ENCODE measurements at regions not wholly inside any gene's neighbourhood (a gene's known extent, or its start where the extent isn't known, plus 50 kb on each side); places are given as distances from the start of the nearest gene placed in this dataset.

- 88% methylated on average over 1 of the region's 1 CpG for WGBS
These were observed 91.3 kb upstream of the TMEM229A start for GRCh38 chr7:124124201-124124600.

DNA sequence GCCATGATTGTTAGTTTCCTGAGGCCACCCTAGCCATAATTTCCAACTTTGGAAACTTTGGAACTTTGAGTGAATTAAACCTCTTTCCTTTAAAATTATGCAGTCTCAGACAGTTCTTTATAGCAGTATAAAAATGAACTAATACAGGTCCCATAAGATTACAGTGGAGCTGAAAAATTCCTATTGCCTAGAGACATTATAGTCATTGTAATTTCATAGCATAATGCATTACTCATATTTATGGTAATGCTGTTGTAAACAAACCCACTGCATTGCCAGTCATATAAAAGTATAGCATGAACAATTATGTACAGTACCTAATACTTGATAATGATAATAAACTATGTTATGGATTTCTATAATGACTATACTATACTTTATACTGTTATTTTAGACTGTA, 88.0 kb upstream of the TMEM229A start:
- no peaks in the 10 kb centered on the region for H3K4me1 ChIP-seq
- H3K9me3 ChIP-seq = no peaks in the 10 kb centered on the region
- H3K27me3 ChIP-seq = no peaks in the 10 kb centered on the region
- H3K36me3 ChIP-seq = no peaks in the 10 kb centered on the region
- no peak for DNase-seq (ENCODE audit: low spot score in 2 of 2)
- no peak for TF ChIP-seq CTCF (IDR thresholded peaks at IDR 0.05)
- no peak for TF ChIP-seq POLR2A (IDR thresholded peaks at IDR 0.05)
- TF ChIP-seq EP300 (IDR thresholded peaks at IDR 0.05) = no peak
- TF ChIP-seq POLR2AphosphoS5 (IDR thresholded peaks at IDR 0.05) = no peak
- no peak overlapping the region for H3K27ac ChIP-seq
- no peak overlapping the region for H3K4me3 ChIP-seq

More at GRCh38 chr7:124124201-124124600, 91.3 kb upstream of the TMEM229A start:
- Histone ChIP-seq H3K4me3 (no peak overlapping the region), H3K27me3 (no peaks in the 10 kb centered on the region), H3K36me3 (no peaks in the 10 kb centered on the region), H3K4me1 (no peaks in the 10 kb centered on the region), H3K9me3 (no peaks in the 10 kb centered on the region), H3K27ac (no peak overlapping the region)
- TF ChIP-seq EP300 (IDR thresholded peaks at IDR 0.05) = no peak
- TF ChIP-seq POLR2A (IDR thresholded peaks at IDR 0.05) = no peak
- TF ChIP-seq POLR2AphosphoS5 (IDR thresholded peaks at IDR 0.05) = no peak
- TF ChIP-seq CTCF (IDR thresholded peaks at IDR 0.05) = no peak
- no peak for DNase-seq (ENCODE audit: low spot score in 2 of 2)

DNA sequence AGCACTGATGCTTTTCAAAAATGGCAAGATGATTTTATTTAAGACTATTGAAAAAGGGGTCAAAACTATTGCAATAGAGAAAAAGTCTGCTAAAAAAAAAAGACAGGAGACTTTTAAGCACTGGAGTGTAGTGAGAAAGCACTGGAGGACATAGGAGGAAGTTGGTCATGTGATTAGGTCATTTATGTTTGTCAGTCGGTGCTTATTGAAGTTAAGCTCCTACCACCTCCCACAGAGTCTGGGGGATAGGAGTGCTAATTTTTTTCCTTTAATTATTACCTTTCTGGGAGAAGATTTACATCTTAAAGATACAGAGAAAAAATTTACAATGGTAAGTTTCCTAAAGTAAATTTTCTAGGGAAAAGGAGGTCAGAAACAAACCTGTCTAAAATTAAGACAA, 80.2 kb upstream of the TMEM229A start:
- 10% methylated on average over 1 of the region's 1 CpG for WGBS
- H3K4me1 ChIP-seq = no peaks in the 10 kb centered on the region
- DNase-seq (ENCODE audit: low spot score in 2 of 2) = no peak
- no peak overlapping the region for H3K4me3 ChIP-seq
- no peaks in the 10 kb centered on the region for H3K27me3 ChIP-seq
- TF ChIP-seq CTCF (IDR thresholded peaks at IDR 0.05) (no peak), POLR2A (IDR thresholded peaks at IDR 0.05) (no peak), EP300 (IDR thresholded peaks at IDR 0.05) (no peak), POLR2AphosphoS5 (IDR thresholded peaks at IDR 0.05) (no peak)
- H3K27ac ChIP-seq = no peak overlapping the region
- H3K9me3 ChIP-seq = no peaks in the 10 kb centered on the region
- H3K36me3 ChIP-seq = no peaks in the 10 kb centered on the region

DNA sequence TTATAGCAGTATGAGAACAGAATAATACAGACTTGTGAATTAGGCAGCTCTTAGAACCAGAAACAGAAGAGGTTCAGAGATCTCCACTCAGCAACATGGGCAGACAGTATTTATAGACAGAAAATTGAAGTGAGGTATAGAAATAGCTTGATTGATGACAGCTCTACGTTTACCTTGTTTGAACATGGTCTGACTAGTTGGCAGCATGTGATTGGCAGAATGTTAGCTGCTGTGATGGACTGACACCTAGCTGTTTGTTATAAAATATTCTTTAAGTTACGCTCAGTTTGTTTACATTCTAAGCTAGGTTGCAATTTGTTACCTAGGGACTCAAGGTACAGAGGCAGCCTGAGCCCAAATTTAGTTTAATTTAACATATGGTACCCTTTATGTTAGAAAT, 73.7 kb upstream of the TMEM229A start:
- no peak overlapping the region for H3K27ac ChIP-seq
- no peaks in the 10 kb centered on the region for H3K36me3 ChIP-seq
- DNase-seq (ENCODE audit: low spot score in 2 of 2) = no peak
- TF ChIP-seq CTCF (IDR thresholded peaks at IDR 0.05) (no peak), POLR2A (IDR thresholded peaks at IDR 0.05) (no peak), POLR2AphosphoS5 (IDR thresholded peaks at IDR 0.05) (no peak), EP300 (IDR thresholded peaks at IDR 0.05) (no peak)
- H3K27me3 ChIP-seq = no peaks in the 10 kb centered on the region
- no peak overlapping the region for H3K4me3 ChIP-seq
- H3K4me1 ChIP-seq = no peaks in the 10 kb centered on the region
- 58% methylated on average over 2 of the region's 2 CpGs for WGBS
- H3K9me3 ChIP-seq = peaks cover 9% of the 10 kb centered on the region

- Histone ChIP-seq H3K4me3 (no peak overlapping the region), H3K4me1 (no peaks in the 10 kb centered on the region), H3K27me3 (no peaks in the 10 kb centered on the region), H3K36me3 (no peaks in the 10 kb centered on the region), H3K27ac (no peak overlapping the region), H3K9me3 (peaks cover 9% of the 10 kb centered on the region)
- 31% methylated on average over 5 of the region's 5 CpGs for WGBS
- TF ChIP-seq CTCF (IDR thresholded peaks at IDR 0.05) (no peak), POLR2A (IDR thresholded peaks at IDR 0.05) (no peak), EP300 (IDR thresholded peaks at IDR 0.05) (no peak), POLR2AphosphoS5 (IDR thresholded peaks at IDR 0.05) (no peak)
- no peak for DNase-seq (ENCODE audit: low spot score in 2 of 2)
These were observed 68.4 kb upstream of the TMEM229A start for GRCh38 chr7:124101173-124101768.

All from suprapubic skin (tissue), 4 donors.